Sigmoid colon (tissue), 4 donors: ENCODE measurements at regions not wholly inside any gene's neighbourhood (a gene's known extent, or its start where the extent isn't known, plus 50 kb on each side); places are given as distances from the start of the nearest gene placed in this dataset.

Experiments
- CTCF ChIP-seq, 4 experiments: fragments of 450-650 bp in 3 of 4; fragments of 200-600 bp in 1 of 4; IDR thresholded peaks; one replicate each; pipeline ENCODE4 v1.5.1; 2016 to 2019; ENCODE audit warnings: antibody characterized with exemption in 4 of 4, mild to moderate bottlenecking in 3 of 4, moderate library complexity in 2 of 4
- EP300 ChIP-seq, 4 donors: sonication (generic); formaldehyde crosslinking; IDR thresholded peaks; one replicate each; pipeline ENCODE4 v1.6.1; 2017; ENCODE audit warnings: antibody characterized with exemption in 4 of 4
- POLR2A ChIP-seq, 2 donors: fragments of 450-650 bp; IDR thresholded peaks; one replicate each; pipeline ENCODE4 v1.6.1; 2016; ENCODE audit warnings: antibody characterized with exemption in 2 of 2, mild to moderate bottlenecking in 2 of 2, moderate library complexity in 2 of 2
- POLR2AphosphoS5 ChIP-seq, 4 donors: sonication (generic); formaldehyde crosslinking; IDR thresholded peaks; one replicate each; pipeline ENCODE4 v1.6.1; 2017; ENCODE audit warnings: antibody characterized with exemption in 4 of 4

GRCh38 chr19:16015805-16016173 is 60.5 kb upstream of the TPM4 start:
- TF ChIP-seq CTCF (IDR thresholded peaks at IDR 0.05) (no peak), POLR2A (IDR thresholded peaks at IDR 0.05) (no peak), POLR2AphosphoS5 (IDR thresholded peaks at IDR 0.05) (no peak), EP300 (IDR thresholded peaks at IDR 0.05) (no peak)
